Stimulated activated CD4-positive, alpha-beta T cell treated with anti-CD3 and anti-CD28 coated beads, Interleukin-15, amount 100 ng/mL, for 48 hours (primary cell): ENCODE measurements at regions not wholly inside any gene's neighbourhood (a gene's known extent, or its start where the extent isn't known, plus 50 kb on each side); places are given as distances from the start of the nearest gene placed in this dataset.

Source experiments
- DNase-seq, 2 donors: peaks; one replicate each; pipeline ENCODE4 v3.0.0-alpha.2; 2020; ENCODE audit warnings: low read depth in 2 of 2

GRCh38 chr3:87350367-87351199, 74.2 kb upstream of the POU1F1 start:
- DNase-seq = peak in 1 of 2 donors; percentile 7

GRCh38 chr3:87349833-87350232, 73.4 kb upstream of the POU1F1 start:
- no peak for DNase-seq

- DNase-seq = no peak
Observed at GRCh38 chr3:87336761-87337160, 60.4 kb upstream of the POU1F1 start.

- DNase-seq = no peak
Observed at GRCh38 chr3:87335931-87336330, 59.5 kb upstream of the POU1F1 start.

- peak in 1 of 2 donors; percentile 19 for DNase-seq
Observed at GRCh38 chr3:87333393-87333892, 57.1 kb upstream of the POU1F1 start.

GRCh38 chr3:87332789-87333188, 56.4 kb upstream of the POU1F1 start:
- no peak for DNase-seq

- no peak for DNase-seq
Observed at GRCh38 chr3:87329065-87329464, 52.7 kb upstream of the POU1F1 start.
